SK-N-SH (cell line): ENCODE measurements at regions not wholly inside any gene's neighbourhood (a gene's known extent, or its start where the extent isn't known, plus 50 kb on each side); places are given as distances from the start of the nearest gene placed in this dataset.

Experiments used
- CTCF ChIA-PET: fragments of 300-600, 350-600 bp; formaldehyde crosslinking; extraction: SDS; loops from one replicate; lab custom pipeline; 2021; lab: Yijun Ruan, JAX
- POLR2A ChIA-PET: fragments of 350-600 bp; sonication (Branson Sonifier 250); formaldehyde crosslinking; extraction: SDS; loops from one replicate; lab custom pipeline; 2020; ENCODE audit warnings: antibody characterized with exemption, inconsistent platforms; lab: Yijun Ruan, JAX
- DNase-seq: peaks from one replicate; pipeline ENCODE4 v3.0.0; 2012
- H2AFZ ChIP-seq: fragments of 200-600 bp; sonication (generic); 2 replicates; pipeline ENCODE4 v1.8.1; 2016; ENCODE audit warnings: antibody characterized with exemption, mild to moderate bottlenecking, low read depth
- H3F3A ChIP-seq: fragments of 200-600 bp; sonication (generic); replicated peaks from 2 replicates; pipeline ENCODE3; 2016; ENCODE audit warnings: antibody characterized with exemption, mild to moderate bottlenecking; ENCODE audit not compliant: insufficient read depth
- H3K27ac ChIP-seq, 2 experiments: fragments of 200-500 bp in 1 of 2; fragments of 200-600 bp in 1 of 2; sonication (Bioruptor generic) in 1 of 2; sonication (generic), shearing (Covaris generic) in 1 of 2; 2 replicates each; pipeline versions ENCODE4 v1.5.1 to v1.6.1; 2014 to 2016; ENCODE audit warnings: low read depth in 2 of 2, inconsistent platforms in 1 of 2, low read length in 1 of 2, mild to moderate bottlenecking in 1 of 2, mixed read lengths in 1 of 2
- H3K27me3 ChIP-seq: fragments of 200-600 bp; sonication (generic), shearing (Covaris generic); 2 replicates; pipeline ENCODE4 v1.6.1; 2016; ENCODE audit warnings: mixed run types; ENCODE audit not compliant: insufficient read depth
- H3K36me3 ChIP-seq, 2 experiments: fragments of 200-500 bp in 1 of 2; fragments of 200-600 bp in 1 of 2; sonication (Bioruptor generic) in 1 of 2; sonication (generic) in 1 of 2; replicated peaks in 1 of 2; 2 replicates each; pipeline versions ENCODE3 to v1.5.1; 2014 to 2016; ENCODE audit warnings: low read length in 1 of 2, mild to moderate bottlenecking in 1 of 2; ENCODE audit not compliant: insufficient read depth in 2 of 2, control insufficient read depth in 1 of 2
- H3K4me1 ChIP-seq, 2 experiments: fragments of 200-500 bp in 1 of 2; fragments of 200-600 bp in 1 of 2; sonication (Bioruptor generic) in 1 of 2; sonication (generic), shearing (Covaris generic) in 1 of 2; 2 replicates each; pipeline versions ENCODE4 v1.5.1 to v1.6.1; 2014 to 2016; ENCODE audit warnings: low read depth in 1 of 2, low read length in 1 of 2, mixed run types in 1 of 2; ENCODE audit not compliant: insufficient read depth in 2 of 2, control insufficient read depth in 1 of 2
- H3K4me2 ChIP-seq: fragments of 200-600 bp; sonication (generic), shearing (Covaris generic); 2 replicates; pipeline ENCODE4 v1.6.1; 2017; ENCODE audit warnings: mixed run types
- H3K4me3 ChIP-seq, 2 experiments: fragments of 200-500 bp in 1 of 2; fragments of 200-600 bp in 1 of 2; sonication (Bioruptor generic) in 1 of 2; sonication (generic), shearing (Covaris generic) in 1 of 2; 2 replicates each; pipeline versions ENCODE4 v1.5.1 to v1.8.1; 2014 to 2016; ENCODE audit warnings: low read depth in 2 of 2, inconsistent platforms in 1 of 2, low read length in 1 of 2, mild to moderate bottlenecking in 1 of 2, mixed read lengths in 1 of 2, moderate library complexity in 1 of 2
- H3K79me2 ChIP-seq: fragments of 200-600 bp; sonication (generic); 2 replicates; pipeline ENCODE4 v1.8.1; 2017; ENCODE audit warnings: mild to moderate bottlenecking; ENCODE audit not compliant: insufficient read depth
- H3K9ac ChIP-seq: fragments of 200-600 bp; sonication (generic); 2 replicates; pipeline ENCODE4 v1.6.1; 2017; ENCODE audit warnings: mixed run types
- H3K9me2 ChIP-seq: fragments of 200-600 bp; sonication (generic); 2 replicates; pipeline ENCODE4 v1.6.1; 2017; ENCODE audit warnings: mixed run types
- H3K9me3 ChIP-seq: fragments of 200-600 bp; sonication (generic); 2 replicates; pipeline ENCODE4 v1.6.1; 2017; ENCODE audit warnings: mixed run types, mild to moderate bottlenecking, moderate library complexity
- H4K20me1 ChIP-seq: fragments of 200-600 bp; sonication (generic); 2 replicates; pipeline ENCODE4 v1.6.1; 2017; ENCODE audit warnings: mild to moderate bottlenecking, mixed run types; ENCODE audit not compliant: insufficient read depth
- EZH2phosphoT487 ChIP-seq: fragments of 200-600 bp; sonication (generic); IDR thresholded peaks from 2 replicates; pipeline ENCODE4 v1.6.1; 2017; ENCODE audit warnings: low read depth, mixed run types, mild to moderate bottlenecking, antibody characterized with exemption, moderate library complexity, borderline replicate concordance
- FOSL2 ChIP-seq: IDR thresholded peaks from 2 replicates; pipeline ENCODE4 v1.4.0; 2012; ENCODE audit warnings: low read depth, mild to moderate bottlenecking, moderate library complexity, borderline replicate concordance
- FOXJ3 ChIP-seq: sonication (generic); formaldehyde crosslinking; IDR thresholded peaks from 2 replicates; pipeline ENCODE4 v1.5.1; 2020; ENCODE audit warnings: mild to moderate bottlenecking, missing genetic modification reagents
- GATA2 ChIP-seq: sonication (generic); formaldehyde crosslinking; IDR thresholded peaks from 2 replicates; pipeline ENCODE4 v1.5.0; 2020; ENCODE audit warnings: mild to moderate bottlenecking, missing genetic modification reagents
- JUND ChIP-seq: IDR thresholded peaks from 2 replicates; pipeline ENCODE4 v1.4.0; 2012
- MEF2A ChIP-seq: IDR thresholded peaks from 2 replicates; pipeline ENCODE4 v1.4.0; 2012; ENCODE audit warnings: low read depth, borderline replicate concordance
- PBX3 ChIP-seq: IDR thresholded peaks from 2 replicates; pipeline ENCODE4; 2012
- SMC3 ChIP-seq: IDR thresholded peaks from 2 replicates; pipeline ENCODE4 v1.6.1; 2012; ENCODE audit warnings: low read depth, low read length, improper control_type of control experiment
- USF2 ChIP-seq: fragments of 150-350 bp; IDR thresholded peaks from 2 replicates; pipeline ENCODE4 v1.6.1; 2017; ENCODE audit warnings: antibody characterized with exemption, low read length, low read depth, borderline replicate concordance
- ZBTB33 ChIP-seq: IDR thresholded peaks from 2 replicates; pipeline ENCODE4 v1.4.0; 2012; ENCODE audit warnings: low read depth, borderline replicate concordance
- WGBS: methylation state at CpG from one replicate; pipeline ENCODE4 v1.1.6; 2017; ENCODE audit warnings: low lambda C conversion rate; 5-methylcytosine and 5-hydroxymethylcytosine counted together
- TF ChIP-seq, protein P1 (sequence below): fragments of 150-350 bp; IDR thresholded peaks from 2 replicates; pipeline ENCODE4 v1.6.1; 2016; ENCODE audit warnings: mild to moderate bottlenecking, low read depth, low read length
- TF ChIP-seq, protein P2 (sequence below): IDR thresholded peaks from 2 replicates; pipeline ENCODE4 v1.4.0; 2012; ENCODE audit warnings: low read depth, borderline replicate concordance

- TF ChIP-seq GATA2 (CRISPR knock-in tag) (no peak), JUND (no peak), ZBTB33 (no peak), MEF2A (no peak), SMC3 (no peak), FOXJ3 (CRISPR knock-in tag) (no peak), PBX3 (no peak), EZH2phosphoT487 (no peak), FOSL2 (no peak), USF2 (no peak)
- TF ChIP-seq, protein P1, sequence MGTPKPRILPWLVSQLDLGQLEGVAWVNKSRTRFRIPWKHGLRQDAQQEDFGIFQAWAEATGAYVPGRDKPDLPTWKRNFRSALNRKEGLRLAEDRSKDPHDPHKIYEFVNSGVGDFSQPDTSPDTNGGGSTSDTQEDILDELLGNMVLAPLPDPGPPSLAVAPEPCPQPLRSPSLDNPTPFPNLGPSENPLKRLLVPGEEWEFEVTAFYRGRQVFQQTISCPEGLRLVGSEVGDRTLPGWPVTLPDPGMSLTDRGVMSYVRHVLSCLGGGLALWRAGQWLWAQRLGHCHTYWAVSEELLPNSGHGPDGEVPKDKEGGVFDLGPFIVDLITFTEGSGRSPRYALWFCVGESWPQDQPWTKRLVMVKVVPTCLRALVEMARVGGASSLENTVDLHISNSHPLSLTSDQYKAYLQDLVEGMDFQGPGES: no peak
- TF ChIP-seq, protein P2, sequence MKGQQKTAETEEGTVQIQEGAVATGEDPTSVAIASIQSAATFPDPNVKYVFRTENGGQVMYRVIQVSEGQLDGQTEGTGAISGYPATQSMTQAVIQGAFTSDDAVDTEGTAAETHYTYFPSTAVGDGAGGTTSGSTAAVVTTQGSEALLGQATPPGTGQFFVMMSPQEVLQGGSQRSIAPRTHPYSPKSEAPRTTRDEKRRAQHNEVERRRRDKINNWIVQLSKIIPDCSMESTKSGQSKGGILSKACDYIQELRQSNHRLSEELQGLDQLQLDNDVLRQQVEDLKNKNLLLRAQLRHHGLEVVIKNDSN: no peak
- no peaks in the 10 kb centered on the region for H3K79me2 ChIP-seq
- no peak for DNase-seq
- 48% methylated on average over 5 of the region's 5 CpGs for WGBS
- no peak overlapping the region for H2AFZ ChIP-seq
- H3K9me3 ChIP-seq: no peaks in the 10 kb centered on the region
- H3F3A ChIP-seq: no peaks in the 10 kb centered on the region
- no peaks in the 10 kb centered on the region for H4K20me1 ChIP-seq
- H3K9ac ChIP-seq: no peak overlapping the region
- no peak overlapping the region for H3K27ac ChIP-seq
- POLR2A ChIA-PET: no interaction called here
- H3K9me2 ChIP-seq: no peaks in the 10 kb centered on the region
- H3K27me3 ChIP-seq: no peaks in the 10 kb centered on the region
- CTCF ChIA-PET: no interaction called here
- no peaks in the 10 kb centered on the region for H3K36me3 ChIP-seq
- H3K4me3 ChIP-seq: no peak overlapping the region
- H3K4me1 ChIP-seq: no peaks in the 10 kb centered on the region
- no peak overlapping the region for H3K4me2 ChIP-seq
Observed at GRCh38 chr13:84497613-84498012, 615.3 kb upstream of the SLITRK1 start.
